Uterus (tissue), 3 donors: ENCODE measurements at regions not wholly inside any gene's neighbourhood (a gene's known extent, or its start where the extent isn't known, plus 50 kb on each side); places are given as distances from the start of the nearest gene placed in this dataset.

Source experiments
- DNase-seq, 2 donors: peaks; one replicate each; pipeline ENCODE4 v3.0.0-alpha.2; 2019 to 2020
- H3K27ac ChIP-seq, 2 donors: fragments of 200-600 bp; sonication (generic); 1 replicate in 1 of 2; 2 replicates in 1 of 2; pipeline ENCODE4 v1.5.1; 2016 to 2018
- H3K27me3 ChIP-seq, 2 donors: fragments of 200-600 bp; sonication (generic); one replicate each; pipeline ENCODE4 v1.5.1; 2018 to 2019; ENCODE audit warnings: control low read depth in 1 of 2
- H3K36me3 ChIP-seq, 2 donors: fragments of 200-600 bp; sonication (generic); one replicate each; pipeline ENCODE4 v1.5.1; 2019; ENCODE audit warnings: control low read depth in 1 of 2
- H3K4me1 ChIP-seq, 2 donors: fragments of 200-600 bp; sonication (generic); one replicate each; pipeline ENCODE4 v1.5.1; 2018 to 2019; ENCODE audit warnings: control low read depth in 1 of 2
- H3K4me3 ChIP-seq, 2 donors: fragments of 200-600 bp; sonication (generic); 1 replicate in 1 of 2; 2 replicates in 1 of 2; pipeline ENCODE4 v1.5.1; 2018 to 2019; ENCODE audit warnings: mild to moderate bottlenecking in 1 of 2
- H3K9me3 ChIP-seq, 2 donors: fragments of 200-600 bp; sonication (generic); one replicate each; pipeline ENCODE4 v1.5.1; 2019; ENCODE audit warnings: control low read depth in 1 of 2
- CTCF ChIP-seq, 4 experiments: fragments of 200-600 bp in 2 of 4; fragments of 450-650 bp in 2 of 4; sonication (generic) in 2 of 4; IDR thresholded peaks; one replicate each; pipeline ENCODE4 v1.5.1; 2016 to 2019; ENCODE audit warnings: antibody characterized with exemption in 4 of 4, mild to moderate bottlenecking in 2 of 4, moderate library complexity in 1 of 4
- POLR2A ChIP-seq, 2 donors: fragments of 450-650 bp; IDR thresholded peaks; one replicate each; pipeline ENCODE4 v1.6.1; 2016; ENCODE audit warnings: antibody characterized with exemption in 2 of 2, mild to moderate bottlenecking in 1 of 2, moderate library complexity in 1 of 2
- intact Hi-C: fragments of 100-400 bp; cut with DNase I; formaldehyde crosslinking; loops from one replicate; pipeline ENCODE4 v1.15.1; 2023; ENCODE audit warnings: low total_unique reads
- donor health status: DM: yes; HTN: yes; CAD: no.

- H3K27ac ChIP-seq = no peak overlapping the region
- H3K9me3 ChIP-seq = no peaks in the 10 kb centered on the region
- no peak overlapping the region for H3K4me3 ChIP-seq
- intact Hi-C loops = no loop called here
- peaks cover 0 to 19% of the 10 kb centered on the region in 2 donors for H3K27me3 ChIP-seq
- no peak for DNase-seq
- H3K36me3 ChIP-seq = no peaks in the 10 kb centered on the region
- TF ChIP-seq POLR2A (IDR thresholded peaks at IDR 0.05) (no peak), CTCF (IDR thresholded peaks at IDR 0.05) (no peak)
- H3K4me1 ChIP-seq = no peaks in the 10 kb centered on the region
Observed at GRCh38 chr17:72219824-72220493, 99.1 kb downstream of the SOX9 start.

- no peaks in the 10 kb centered on the region for H3K9me3 ChIP-seq
- H3K4me1 ChIP-seq = no peaks in the 10 kb centered on the region
- no peaks in the 10 kb centered on the region for H3K36me3 ChIP-seq
- no peak overlapping the region for H3K27ac ChIP-seq
- peaks cover 0 to 19% of the 10 kb centered on the region in 2 donors for H3K27me3 ChIP-seq
- no peak for TF ChIP-seq CTCF (IDR thresholded peaks at IDR 0.05)
- no peak for TF ChIP-seq POLR2A (IDR thresholded peaks at IDR 0.05)
- no peak for DNase-seq
- intact Hi-C loops = no loop called here
- no peak overlapping the region for H3K4me3 ChIP-seq
Observed at GRCh38 chr17:72222661-72223380, 102.0 kb downstream of the SOX9 start.

- TF ChIP-seq CTCF (IDR thresholded peaks at IDR 0.05) = no peak
- no peak for TF ChIP-seq POLR2A (IDR thresholded peaks at IDR 0.05)
- H3K9me3 ChIP-seq = no peaks in the 10 kb centered on the region
- H3K27ac ChIP-seq = no peak overlapping the region
- no peaks in the 10 kb centered on the region for H3K36me3 ChIP-seq
- H3K4me3 ChIP-seq = no peak overlapping the region
- intact Hi-C loops = no loop called here
- no peaks in the 10 kb centered on the region for H3K4me1 ChIP-seq
- no peak for DNase-seq
- H3K27me3 ChIP-seq = peaks cover 0 to 15% of the 10 kb centered on the region in 2 donors
Observed at GRCh38 chr17:72223866-72224291, 103.1 kb downstream of the SOX9 start.

GRCh38 chr17:72226322-72226721 is 105.5 kb downstream of the SOX9 start:
- H3K4me1 ChIP-seq = no peaks in the 10 kb centered on the region

More at GRCh38 chr17:72226322-72226721, 105.5 kb downstream of the SOX9 start:
- Histone ChIP-seq H3K27ac (no peak overlapping the region), H3K4me3 (no peak overlapping the region), H3K9me3 (no peaks in the 10 kb centered on the region), H3K36me3 (no peaks in the 10 kb centered on the region), H3K27me3 (no peaks in the 10 kb centered on the region)
- DNase-seq = no peak
- intact Hi-C loops = no loop called here
- TF ChIP-seq CTCF (IDR thresholded peaks at IDR 0.05) (no peak), POLR2A (IDR thresholded peaks at IDR 0.05) (no peak)
